K562 (cell line): ENCODE measurements at regions not wholly inside any gene's neighbourhood (a gene's known extent, or its start where the extent isn't known, plus 50 kb on each side); places are given as distances from the start of the nearest gene placed in this dataset.
"Not testable (repeated sequence)": the region's sequence is repeated elsewhere in the genome, so short reads cannot be mapped to it uniquely, and the experiment has no call there.

Experiments
- ATAC-seq: fragments of 200-7000 bp; cut with Tn5 transposase; 3 replicates; pipeline ENCODE4 v1.9.1; 2020; ENCODE audit warnings: moderate library complexity
- BruUV-seq: library from RNA; stranded (reverse); fragments of 400-500 nt; replicated peaks from 2 replicates; lab custom pipeline; 2021; lab: Mats Ljungman, UMichigan
- CTCF ChIA-PET: fragments of 300-600 bp; formaldehyde crosslinking; extraction: SDS; loops from one replicate; lab custom pipeline; 2021; ENCODE audit warnings: low intra/inter-chr PET ratio; lab: Yijun Ruan, JAX
- POLR2A ChIA-PET: fragments of 300-600, 350-650 bp; sonication (Branson Sonifier 250); formaldehyde crosslinking; extraction: SDS; loops from one replicate; lab custom pipeline; 2021; ENCODE audit warnings: antibody characterized with exemption, inconsistent platforms; lab: Yijun Ruan, JAX
- DNase-seq, 4 experiments: peaks; one replicate each; pipeline versions ENCODE4 v3.0.0 to v3.0.0-alpha.2; 2011 to 2018; ENCODE audit warnings: low spot score in 3 of 4, mixed read lengths in 3 of 4; ENCODE audit errors: extremely low read depth in 1 of 4
- FAIRE-seq: peaks from 2 replicates; lab custom pipeline; 2011; peaks lifted over from hg19 to GRCh38; lab: Jason Lieb, UNC
- H2AFZ ChIP-seq: 2 replicates; pipeline ENCODE4 v1.6.0; 2011; ENCODE audit warnings: low read depth, low read length, control low read depth, inconsistent platforms
- H3K27ac ChIP-seq: fragments of 200-600 bp; 3 replicates; pipeline ENCODE4 v1.8.0; 2011; ENCODE audit warnings: low read depth, mild to moderate bottlenecking, control low read depth, inconsistent platforms, low read length, moderate library complexity, mixed read lengths; ENCODE audit errors: extremely low read depth
- H3K27me3 ChIP-seq, 2 experiments: fragments of 300-600 bp in 1 of 2; 2 replicates in 1 of 2; 3 replicates in 1 of 2; pipeline versions ENCODE4 v1.6.0 to v1.8.0; 2011; ENCODE audit warnings: inconsistent platforms in 2 of 2, low read length in 2 of 2, mild to moderate bottlenecking in 1 of 2, mixed read lengths in 1 of 2, moderate library complexity in 1 of 2; ENCODE audit not compliant: control insufficient read depth in 2 of 2, insufficient read depth in 2 of 2
- H3K36me3 ChIP-seq: fragments of 300-600 bp; 3 replicates; pipeline ENCODE4 v1.8.0; 2011; ENCODE audit warnings: mild to moderate bottlenecking, low read length, inconsistent platforms; ENCODE audit not compliant: control insufficient read depth, insufficient read depth
- H3K4me1 ChIP-seq, 2 experiments: fragments of 200-600 bp in 1 of 2; replicated peaks in 1 of 2; 2 replicates in 1 of 2; 3 replicates in 1 of 2; pipeline versions ENCODE4 v1.5.1 to v1.8.0; 2011; ENCODE audit warnings: inconsistent platforms in 2 of 2, low read length in 2 of 2, mild to moderate bottlenecking in 1 of 2, mixed read lengths in 1 of 2, moderate library complexity in 1 of 2; ENCODE audit not compliant: control insufficient read depth in 2 of 2, insufficient read depth in 2 of 2
- H3K4me2 ChIP-seq: 2 replicates; pipeline ENCODE4 v1.6.1; 2011; ENCODE audit warnings: low read length, control low read depth, inconsistent platforms, mixed read lengths; ENCODE audit not compliant: insufficient read depth
- H3K4me3 ChIP-seq: fragments of 200-600 bp; sonication (generic), shearing (Covaris generic); 2 replicates; pipeline ENCODE4 v1.5.1; 2016; ENCODE audit warnings: control low read depth, inconsistent platforms
- H3K79me2 ChIP-seq: fragments of 200-600 bp; 3 replicates; pipeline ENCODE4 v1.8.0; 2011; ENCODE audit warnings: low read length, inconsistent platforms; ENCODE audit not compliant: control insufficient read depth, insufficient read depth
- H3K9ac ChIP-seq, 2 experiments: 2 replicates each; pipeline versions ENCODE4 v1.6.0 to v1.6.1; 2011; ENCODE audit warnings: low read depth in 2 of 2, low read length in 2 of 2, control low read depth in 1 of 2, inconsistent platforms in 1 of 2, mild to moderate bottlenecking in 1 of 2, mixed read lengths in 1 of 2; ENCODE audit not compliant: insufficient read depth in 1 of 2
- H3K9me1 ChIP-seq: one replicate; pipeline ENCODE4 v1.6.0; 2011; ENCODE audit warnings: inconsistent platforms, mild to moderate bottlenecking, low read length, moderate library complexity; ENCODE audit not compliant: control insufficient read depth, insufficient read depth
- H3K9me3 ChIP-seq: replicated peaks from 2 replicates; pipeline ENCODE4 v1.5.1; 2011; ENCODE audit warnings: low read depth, low read length, inconsistent platforms; ENCODE audit not compliant: control insufficient read depth, insufficient read depth
- H4K20me1 ChIP-seq: replicated peaks from 2 replicates; pipeline ENCODE4 v1.6.1; 2011; ENCODE audit warnings: low read length, inconsistent platforms, mixed read lengths; ENCODE audit not compliant: control insufficient read depth, insufficient read depth
- BDP1 ChIP-seq: IDR thresholded peaks from 3 replicates; pipeline ENCODE4 v1.6.1; 2011; ENCODE audit not compliant: insufficient read length, insufficient read depth
- BHLHE40 ChIP-seq: IDR thresholded peaks from 2 replicates; pipeline ENCODE4 v1.6.1; 2011; ENCODE audit warnings: low read length, improper control_type of control experiment
- EP300 ChIP-seq: IDR thresholded peaks from 2 replicates; pipeline ENCODE4 v1.6.1; 2012; ENCODE audit warnings: low read length, improper control_type of control experiment
- EZH2 ChIP-seq: IDR thresholded peaks from 2 replicates; pipeline ENCODE4 v1.6.1; 2012; ENCODE audit warnings: low read depth, mild to moderate bottlenecking, inconsistent platforms, low read length, borderline replicate concordance
- FOXA1 ChIP-seq: fragments of 450-650 bp; IDR thresholded peaks from 2 replicates; pipeline ENCODE4 v1.6.1; 2016; ENCODE audit warnings: mild to moderate bottlenecking, borderline replicate concordance
- GABPB1 ChIP-seq: sonication (generic); formaldehyde crosslinking; IDR thresholded peaks from 2 replicates; pipeline ENCODE4 v1.8.0; 2022; ENCODE audit warnings: mild to moderate bottlenecking, missing genetic modification reagents
- JUNB ChIP-seq: fragments of 450-650 bp; formaldehyde crosslinking; conservative IDR thresholded peaks from 2 replicates; pipeline ENCODE4 v1.4.0; 2020; ENCODE audit warnings: mild to moderate bottlenecking
- MAFG ChIP-seq: fragments of 450-650 bp; conservative IDR thresholded peaks from 2 replicates; pipeline ENCODE4 v1.6.1; 2016; ENCODE audit warnings: missing genetic modification characterization, missing compliant biosample characterization
- MCM5 ChIP-seq: fragments of 450-650 bp; IDR thresholded peaks from 2 replicates; pipeline ENCODE4 v1.6.1; 2016; ENCODE audit warnings: low read depth
- MEIS2 ChIP-seq: fragments of 450-650 bp; IDR thresholded peaks from 2 replicates; pipeline ENCODE4 v1.6.1; 2014; ENCODE audit warnings: mild to moderate bottlenecking; ENCODE audit not compliant: partially characterized antibody
- NCOA2 ChIP-seq, 2 experiments: fragments of 450-650 bp; IDR thresholded peaks; 2 replicates each; pipeline ENCODE4 v1.6.1; 2018; ENCODE audit warnings: mild to moderate bottlenecking in 2 of 2, moderate library complexity in 1 of 2; ENCODE audit not compliant: partially characterized antibody in 2 of 2
- PPARD ChIP-seq: fragments of 250-450 bp; sonication (Bioruptor Pico); IDR thresholded peaks from 2 replicates; pipeline ENCODE4 v1.8.0; 2022; ENCODE audit warnings: inconsistent platforms, mild to moderate bottlenecking, moderate library complexity
- SREBF2 ChIP-seq: sonication (generic); formaldehyde crosslinking; IDR thresholded peaks from 2 replicates; pipeline ENCODE4 v1.4.0; 2020; ENCODE audit warnings: mild to moderate bottlenecking, missing genetic modification reagents
- TRIM28 ChIP-seq: fragments of 450-650 bp; IDR thresholded peaks from 2 replicates; pipeline ENCODE4 v1.6.1; 2017
- ZBED1 ChIP-seq: IDR thresholded peaks from 2 replicates; pipeline ENCODE4 v1.6.1; 2014
- ZBTB8A ChIP-seq: fragments of 450-650 bp; IDR thresholded peaks from 2 replicates; pipeline ENCODE4 v1.6.1; 2018; ENCODE audit warnings: mild to moderate bottlenecking, moderate library complexity; ENCODE audit not compliant: partially characterized antibody
- ZFP1 ChIP-seq: fragments of 450-650 bp; formaldehyde crosslinking; IDR thresholded peaks from 2 replicates; pipeline ENCODE4 v1.4.0; 2020; ENCODE audit warnings: mild to moderate bottlenecking, mixed read lengths
- ZNF57 ChIP-seq: fragments of 450-650 bp; formaldehyde crosslinking; IDR thresholded peaks from 2 replicates; pipeline ENCODE4 v1.4.0; 2020; ENCODE audit warnings: mild to moderate bottlenecking, moderate library complexity
- ZNF766 ChIP-seq: fragments of 200-800 bp; sonication (Bioruptor generic); conservative IDR thresholded peaks from 2 replicates; pipeline ENCODE4 v1.6.1; 2016; ENCODE audit warnings: missing genetic modification characterization, missing compliant biosample characterization
- WGBS: fragments of 100-300 bp; shearing (Covaris generic); methylation state at CpG from one replicate; pipeline ENCODE4 v1.1.6; 2016; ENCODE audit warnings: low coverage, mixed read lengths; ENCODE audit not compliant: insufficient coverage; ENCODE audit errors: missing lambda C conversion rate; 5-methylcytosine and 5-hydroxymethylcytosine counted together
- in situ Hi-C: fragments of 300-500 bp; cut with MboI; formaldehyde crosslinking; loops from 4 replicates; pipeline ENCODE4 v1.15.0; 2018; ENCODE audit warnings: inconsistent platforms, mixed read lengths
- intact Hi-C: fragments of 100-400 bp; cut with micrococcal nuclease; formaldehyde crosslinking; loops from 2 replicates; pipeline ENCODE4 v1.14.2; 2022
- TF ChIP-seq, protein P1 (sequence below): fragments of 250-450 bp; sonication (Bioruptor Pico); IDR thresholded peaks from 2 replicates; pipeline ENCODE4 v1.8.0; 2021; ENCODE audit warnings: moderate library complexity, mild to moderate bottlenecking, inconsistent platforms

DNA sequence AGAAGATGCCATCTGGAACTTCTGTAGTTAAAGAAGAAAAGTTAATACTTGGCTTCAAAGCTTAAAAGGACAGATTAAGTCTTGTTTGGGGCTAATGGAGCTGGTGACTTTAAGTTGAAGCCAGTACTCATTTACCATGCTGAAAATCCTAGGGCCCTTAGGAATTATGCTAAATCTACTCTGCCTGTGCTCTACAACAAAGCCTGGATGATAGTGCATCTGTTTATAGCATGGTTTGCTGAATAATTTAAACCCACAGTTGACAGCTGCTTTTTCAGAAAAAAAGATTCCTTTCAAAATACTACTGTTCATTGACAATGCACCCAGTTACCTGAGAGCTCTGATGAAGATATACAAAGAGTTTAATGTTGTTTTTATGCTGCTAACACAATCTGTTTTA, 393.5 kb downstream of the MAT2B start:
- TF ChIP-seq ZBTB8A, result no peak
- no peak for TF ChIP-seq MEIS2
- TF ChIP-seq JUNB (CRISPR knock-in tag), result no peak
- TF ChIP-seq ZFP1 (CRISPR knock-in tag), result no peak
- no peak for TF ChIP-seq GABPB1
- TF ChIP-seq BDP1, result no peak
- TF ChIP-seq NCOA2 (IDR thresholded peaks at IDR 0.05; ENCODE audit: partially characterized antibody in 2 of 2), result no peak
- no peak for TF ChIP-seq FOXA1
- no peak for TF ChIP-seq EP300
- TF ChIP-seq MCM5, result no peak
- no peak for TF ChIP-seq TRIM28
- no peak for TF ChIP-seq MAFG (tag)
- TF ChIP-seq, protein P1, sequence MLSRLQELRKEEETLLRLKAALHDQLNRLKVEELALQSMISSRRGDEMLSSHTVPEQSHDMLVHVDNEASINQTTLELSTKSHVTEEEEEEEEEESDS (CRISPR knock-in tag), result no peak
- no peak for TF ChIP-seq ZBED1
- no peak for TF ChIP-seq ZNF766 (CRISPR knock-in tag)
- no peak for TF ChIP-seq EZH2
- TF ChIP-seq SREBF2 (CRISPR knock-in tag), result no peak
- TF ChIP-seq BHLHE40, result no peak
- no peak for TF ChIP-seq PPARD
- no peak for TF ChIP-seq ZNF57
- DNase-seq (no peak), FAIRE-seq (no peak), ATAC-seq (no peak)
- H3K9me3 ChIP-seq, result no peaks in the 10 kb centered on the region
- no peaks in the 10 kb centered on the region for H3K79me2 ChIP-seq
- intact Hi-C loops (no loop called here), in situ Hi-C loops (no loop called here)
- ChIA-PET POLR2A (no interaction called here), CTCF (no interaction called here)
- H3K4me3 ChIP-seq, result no peak overlapping the region
- H3K27ac ChIP-seq, result no peak overlapping the region
- H3K4me1 ChIP-seq, result no peaks in the 10 kb centered on the region
- H3K9me1 ChIP-seq, result no peaks in the 10 kb centered on the region
- H3K27me3 ChIP-seq, result no peaks in the 10 kb centered on the region
- no peak overlapping the region for H3K9ac ChIP-seq
- H4K20me1 ChIP-seq, result no peaks in the 10 kb centered on the region
- H3K4me2 ChIP-seq, result no peak overlapping the region
- no TSS peak for BruUV-seq
- no peaks in the 10 kb centered on the region for H3K36me3 ChIP-seq
- H2AFZ ChIP-seq, result no peak overlapping the region

DNA sequence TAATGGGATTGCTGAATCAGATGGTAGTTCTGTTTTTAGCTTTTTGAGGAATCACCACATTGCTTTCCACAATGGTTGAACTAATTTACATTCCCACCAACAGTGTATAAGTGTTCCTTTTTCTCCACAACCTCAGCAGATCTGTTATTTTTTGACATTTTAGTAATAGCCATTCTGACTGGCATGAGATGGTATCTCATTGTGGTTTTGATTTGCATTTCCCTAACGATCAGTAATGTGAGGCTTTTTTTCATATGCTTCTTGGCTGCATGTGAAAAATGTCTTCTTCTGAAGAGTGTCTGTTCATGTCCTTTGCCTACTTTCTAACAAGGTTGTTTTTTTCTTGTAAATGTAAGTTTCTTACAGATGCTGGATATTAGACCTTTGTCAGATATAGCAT, 402.4 kb downstream of the MAT2B start:
- BruUV-seq, FAIRE-seq, intact Hi-C loops, H4K20me1 ChIP-seq, H3K36me3 ChIP-seq, H3K4me3 ChIP-seq, POLR2A ChIA-PET, H3K4me1 ChIP-seq, H3K9me1 ChIP-seq, H3K79me2 ChIP-seq, DNase-seq, in situ Hi-C loops, H3K4me2 ChIP-seq, H3K9me3 ChIP-seq, CTCF ChIA-PET, H2AFZ ChIP-seq, H3K9ac ChIP-seq, ATAC-seq, H3K27me3 ChIP-seq, H3K27ac ChIP-seq: not testable (repeated sequence)
- WGBS, result 0% methylated on average over 1 of the region's 1 CpG
